GM12873 (cell line): ENCODE measurements at regions not wholly inside any gene's neighbourhood (a gene's known extent, or its start where the extent isn't known, plus 50 kb on each side); places are given as distances from the start of the nearest gene placed in this dataset.

ENCODE experiments used
- TF ChIP-seq, protein P1 (sequence below): IDR thresholded peaks from 2 replicates; pipeline ENCODE4 v1.5.1; 2012; ENCODE audit warnings: low read depth, mild to moderate bottlenecking, moderate library complexity, low read length, control low read depth; ENCODE audit not compliant: insufficient read depth; ENCODE audit errors: missing control alignments

DNA sequence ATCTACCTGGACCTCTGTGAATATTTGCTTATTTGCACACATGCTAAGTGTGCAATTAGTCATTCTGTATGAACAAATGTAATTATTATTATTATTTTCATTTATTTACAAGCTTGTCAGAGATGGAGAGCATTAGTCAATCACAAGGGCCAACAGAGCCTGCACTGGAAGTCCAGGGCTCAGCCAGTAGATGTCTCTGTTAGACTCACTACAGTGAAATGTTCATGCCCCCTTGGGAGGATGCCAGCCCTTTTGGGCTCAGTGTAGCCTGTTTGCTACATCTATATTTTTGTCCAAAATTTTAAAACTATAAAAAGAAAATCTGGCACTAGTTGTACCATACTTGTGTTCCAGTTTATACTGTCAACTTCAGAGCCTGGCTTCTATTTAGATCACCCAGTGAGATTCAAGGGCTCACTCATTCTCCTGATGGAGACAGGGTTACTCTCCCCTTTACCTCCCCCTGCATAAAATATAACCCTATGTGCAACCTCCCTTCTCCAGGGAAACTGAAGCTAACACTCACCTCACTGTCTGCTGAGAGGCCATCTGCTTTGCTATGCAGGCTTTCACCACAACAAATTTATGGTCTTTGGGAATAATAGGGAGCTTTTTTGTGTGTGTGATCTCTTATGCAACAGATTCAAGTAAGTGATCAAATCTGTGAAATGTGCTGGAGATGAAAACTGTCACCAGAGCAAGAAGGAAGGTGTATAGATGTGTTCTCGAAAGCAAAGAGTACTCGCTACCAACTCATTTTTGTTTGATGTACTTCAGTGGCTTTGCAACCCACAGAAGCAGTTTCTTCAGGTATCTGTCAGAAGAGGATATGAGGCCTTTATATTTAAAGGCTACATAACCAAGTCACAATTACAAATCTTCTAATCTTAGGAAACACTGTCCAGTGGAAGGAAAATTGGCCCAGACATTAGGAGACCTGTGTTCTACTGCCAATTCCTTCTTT lies 99.9 kb upstream of the TLE4 start:
- TF ChIP-seq, protein P1, sequence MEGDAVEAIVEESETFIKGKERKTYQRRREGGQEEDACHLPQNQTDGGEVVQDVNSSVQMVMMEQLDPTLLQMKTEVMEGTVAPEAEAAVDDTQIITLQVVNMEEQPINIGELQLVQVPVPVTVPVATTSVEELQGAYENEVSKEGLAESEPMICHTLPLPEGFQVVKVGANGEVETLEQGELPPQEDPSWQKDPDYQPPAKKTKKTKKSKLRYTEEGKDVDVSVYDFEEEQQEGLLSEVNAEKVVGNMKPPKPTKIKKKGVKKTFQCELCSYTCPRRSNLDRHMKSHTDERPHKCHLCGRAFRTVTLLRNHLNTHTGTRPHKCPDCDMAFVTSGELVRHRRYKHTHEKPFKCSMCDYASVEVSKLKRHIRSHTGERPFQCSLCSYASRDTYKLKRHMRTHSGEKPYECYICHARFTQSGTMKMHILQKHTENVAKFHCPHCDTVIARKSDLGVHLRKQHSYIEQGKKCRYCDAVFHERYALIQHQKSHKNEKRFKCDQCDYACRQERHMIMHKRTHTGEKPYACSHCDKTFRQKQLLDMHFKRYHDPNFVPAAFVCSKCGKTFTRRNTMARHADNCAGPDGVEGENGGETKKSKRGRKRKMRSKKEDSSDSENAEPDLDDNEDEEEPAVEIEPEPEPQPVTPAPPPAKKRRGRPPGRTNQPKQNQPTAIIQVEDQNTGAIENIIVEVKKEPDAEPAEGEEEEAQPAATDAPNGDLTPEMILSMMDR = no peak

DNA sequence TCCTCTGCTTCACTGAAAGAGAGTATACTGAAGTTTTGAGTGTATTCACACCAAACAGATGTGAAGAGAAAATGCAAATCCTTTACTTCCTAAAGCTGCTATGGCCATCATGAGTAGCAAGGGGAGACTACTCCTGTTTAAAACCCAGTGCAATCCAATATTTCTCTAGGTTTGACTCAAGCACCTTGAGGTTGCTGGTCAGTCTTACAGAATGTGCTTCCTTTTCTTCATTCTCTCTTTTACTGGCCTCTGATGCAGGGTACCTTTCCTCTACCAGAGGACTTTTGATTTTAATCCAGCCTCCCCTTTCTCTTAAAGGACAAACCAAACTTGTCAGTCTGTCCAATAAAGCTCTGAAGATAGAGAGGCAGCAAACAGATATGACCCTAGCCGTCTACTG lies 98.1 kb upstream of the TLE4 start:
- TF ChIP-seq, protein P1 = no peak

DNA sequence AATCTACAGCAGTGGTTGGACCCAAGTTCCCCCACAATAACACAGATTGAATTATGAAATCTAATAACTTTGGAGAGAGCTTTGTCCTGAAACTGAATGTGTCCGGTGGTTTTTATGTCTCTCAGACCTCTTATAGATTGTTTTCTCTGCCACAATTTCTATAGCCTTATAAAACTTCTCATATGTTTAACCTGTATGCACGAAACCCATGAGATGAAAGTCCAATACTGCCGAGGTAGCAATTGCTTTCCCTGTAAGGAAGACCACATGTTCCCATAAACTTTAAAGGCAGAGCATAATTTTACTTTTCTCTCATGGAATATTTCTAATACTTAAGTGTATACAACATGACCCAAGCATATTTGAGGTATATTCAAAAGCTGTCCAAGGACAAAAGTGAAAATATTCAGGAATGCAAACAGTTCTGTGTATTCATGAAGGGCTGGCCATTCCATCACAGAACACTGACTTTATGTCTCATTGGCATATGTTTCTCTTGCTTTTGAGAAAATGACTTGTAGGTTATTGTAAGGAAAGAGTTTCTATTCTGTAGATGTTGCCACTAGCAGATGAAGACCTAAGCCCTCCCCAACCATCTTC lies 94.4 kb upstream of the TLE4 start:
- TF ChIP-seq, protein P1 = no peak

DNA sequence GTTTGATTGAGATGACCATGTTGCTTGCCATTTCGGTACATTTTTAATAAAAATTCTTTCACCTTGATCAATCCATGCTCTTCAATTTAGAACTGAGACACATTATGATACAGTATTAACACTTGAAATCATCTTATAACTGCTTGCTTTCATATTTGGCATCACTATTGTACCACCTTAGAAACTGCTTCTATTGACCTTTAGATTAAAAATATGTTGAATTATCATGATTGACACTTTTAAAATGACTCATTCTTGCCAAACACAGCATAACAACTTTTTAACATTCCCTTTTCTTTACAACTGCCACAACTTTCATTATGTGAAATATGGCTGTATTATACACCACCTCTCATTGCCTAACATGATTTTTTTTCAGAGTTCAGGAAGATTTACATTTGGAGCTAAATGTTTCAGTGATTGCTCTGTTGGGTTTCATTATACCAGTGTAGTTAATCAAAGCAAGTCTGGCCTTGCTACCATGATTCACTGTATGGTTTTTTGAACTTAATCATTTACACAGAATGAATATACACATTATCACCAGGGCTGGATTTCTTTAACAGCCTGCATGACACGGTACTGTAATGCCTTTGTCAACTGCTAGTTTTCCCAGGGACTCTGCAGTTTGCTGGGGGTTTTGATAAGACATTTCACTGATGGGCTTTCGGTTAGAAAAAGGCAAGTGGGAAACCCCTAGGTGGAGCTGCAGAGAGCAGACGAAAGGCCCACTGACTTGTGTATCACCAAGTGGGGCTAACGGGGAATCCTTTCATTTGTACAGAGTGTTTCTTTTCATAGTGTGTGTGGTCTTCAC lies 93.6 kb upstream of the TLE4 start:
- TF ChIP-seq, protein P1 = peak; percentile 44

DNA sequence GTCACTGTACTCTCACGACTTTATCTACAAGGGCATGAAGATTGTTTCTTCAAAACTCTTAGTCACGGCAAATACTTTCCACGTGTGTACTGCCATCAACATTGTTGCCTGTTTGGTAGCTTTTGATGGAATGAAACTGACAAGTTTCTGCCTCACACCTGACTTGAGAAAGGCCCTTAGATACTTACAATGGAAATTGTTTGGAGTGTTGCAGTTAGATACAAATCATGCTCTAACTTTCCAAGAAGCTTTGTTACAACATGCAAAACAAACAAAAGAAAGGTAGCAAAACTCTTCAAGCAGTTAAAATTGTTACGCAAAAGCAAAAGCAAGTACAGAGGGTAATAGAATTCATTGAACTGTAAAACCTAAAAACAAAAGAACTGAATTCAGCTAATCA lies 91.1 kb upstream of the TLE4 start:
- TF ChIP-seq, protein P1 = no peak

DNA sequence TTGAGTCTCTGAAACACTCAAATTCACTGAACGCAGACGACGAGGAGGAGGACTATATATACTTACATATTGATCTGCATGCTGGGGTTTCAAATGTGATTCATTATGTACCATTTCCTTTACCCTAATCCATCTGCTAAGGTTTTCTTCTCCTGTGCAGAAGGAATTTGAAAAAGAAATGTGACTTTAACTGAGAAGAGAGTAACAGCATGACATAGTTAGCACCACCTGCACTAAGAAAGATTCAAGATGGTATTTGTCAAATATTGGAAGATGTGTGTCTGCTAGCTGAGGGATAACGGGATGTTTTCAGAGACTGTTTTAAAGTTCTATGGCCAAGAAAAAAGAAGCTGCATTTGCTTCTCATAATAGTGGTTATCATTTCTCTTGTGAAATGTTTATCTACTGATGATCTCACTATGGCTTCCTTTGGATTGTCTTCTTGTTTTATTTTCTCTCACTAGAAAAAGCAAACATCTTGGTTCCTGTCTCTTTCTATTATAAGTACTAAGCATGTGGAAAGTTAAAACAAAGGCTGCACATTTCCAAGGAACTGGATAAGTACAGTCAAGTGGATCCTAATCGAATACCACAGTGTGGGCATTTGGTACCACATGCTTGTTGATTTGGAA lies 89.8 kb upstream of the TLE4 start:
- TF ChIP-seq, protein P1 = no peak
